Left colon (tissue), 2 donors: ENCODE measurements at regions not wholly inside any gene's neighbourhood (a gene's known extent, or its start where the extent isn't known, plus 50 kb on each side); places are given as distances from the start of the nearest gene placed in this dataset.
"Not testable (repeated sequence)": the region's sequence is repeated elsewhere in the genome, so short reads cannot be mapped to it uniquely, and the experiment has no call there.

Source experiments
- ATAC-seq: fragments of 200-7000 bp; cut with Tn5 transposase; one replicate; pipeline ENCODE4 v1.9.1; 2020; ENCODE audit warnings: mild to moderate bottlenecking, moderate library complexity
- DNase-seq, 2 donors: peaks; one replicate each; pipeline ENCODE4 v3.0.0-alpha.2; 2020
- intact Hi-C, 2 donors: fragments of 100-400 bp; cut with DNase I in 1 of 2; cut with micrococcal nuclease in 1 of 2; formaldehyde crosslinking; loops; one replicate each; pipeline versions ENCODE4 v1.11.2 to v1.14.0; 2022; cut with DNase I, micrococcal nuclease
- donor health status: DM: no; HTN: no; CAD: no.
- donor health status: DM: yes; HTN: yes; CAD: no.

GRCh38 chr7:55261386-55261770, 103.8 kb upstream of the LANCL2 start:
- DNase-seq (no peak), ATAC-seq (no peak)
- intact Hi-C loops = no loop called here

- intact Hi-C loops, ATAC-seq: not testable (repeated sequence)
Observed at GRCh38 chr7:55265328-55265727, 99.8 kb upstream of the LANCL2 start.

GRCh38 chr7:55265836-55266642, 99.1 kb upstream of the LANCL2 start:
- DNase-seq = no peak
- no peak for ATAC-seq

More at GRCh38 chr7:55265328-55265727, 99.8 kb upstream of the LANCL2 start:
- DNase-seq = not testable (repeated sequence)

GRCh38 chr7:55271069-55271626, 94.0 kb upstream of the LANCL2 start:
- DNase-seq (no peak), ATAC-seq (no peak)
- intact Hi-C loops = loop anchor here (10.0 kb wide), 2 partner anchors 84 to 154 kb away; no protein-coding TSS in a partner anchor

More at GRCh38 chr7:55265836-55266642, 99.1 kb upstream of the LANCL2 start:
- intact Hi-C loops = no loop called here

- DNase-seq = no peak
- intact Hi-C loops = loop anchor here (10.0 kb wide), 2 partner anchors 83 to 153 kb away; no protein-coding TSS in a partner anchor
- no peak for ATAC-seq
Observed at GRCh38 chr7:55271661-55272060, 93.5 kb upstream of the LANCL2 start.

GRCh38 chr7:55272328-55272727, 92.8 kb upstream of the LANCL2 start:
- no peak for ATAC-seq
- intact Hi-C loops = loop anchor here (10.0 kb wide), 2 partner anchors 82 to 152 kb away; no protein-coding TSS in a partner anchor

GRCh38 chr7:55273186-55273980, 91.8 kb upstream of the LANCL2 start:
- no peak for ATAC-seq

More at GRCh38 chr7:55272328-55272727, 92.8 kb upstream of the LANCL2 start:
- DNase-seq = no peak

GRCh38 chr7:55274156-55274555, 91.0 kb upstream of the LANCL2 start:
- ATAC-seq = no peak
- intact Hi-C loops = loop anchor here (10.0 kb wide), 2 partner anchors 81 to 151 kb away; no protein-coding TSS in a partner anchor
- no peak for DNase-seq

More at GRCh38 chr7:55273186-55273980, 91.8 kb upstream of the LANCL2 start:
- intact Hi-C loops = loop anchor here (10.0 kb wide), 2 partner anchors 81 to 151 kb away; no protein-coding TSS in a partner anchor
- no peak for DNase-seq

GRCh38 chr7:55275291-55276200, 89.6 kb upstream of the LANCL2 start:
- intact Hi-C loops = loop anchor here (5.0 to 10.0 kb wide), 3 partner anchors 79 to 149 kb away; no protein-coding TSS in a partner anchor
- DNase-seq = no peak
- no peak for ATAC-seq

- DNase-seq = no peak
- ATAC-seq = no peak
- intact Hi-C loops = loop anchor here (5.0 to 10.0 kb wide), 3 partner anchors 78 to 148 kb away; no protein-coding TSS in a partner anchor
Observed at GRCh38 chr7:55276572-55277295, 88.4 kb upstream of the LANCL2 start.

GRCh38 chr7:55277916-55278315, 87.2 kb upstream of the LANCL2 start:
- ATAC-seq (no peak), DNase-seq (no peak)
- intact Hi-C loops = loop anchor here (5.0 to 10.0 kb wide), 3 partner anchors 77 to 147 kb away; no protein-coding TSS in a partner anchor

GRCh38 chr7:55278321-55278720, 86.8 kb upstream of the LANCL2 start:
- DNase-seq = no peak
- no peak for ATAC-seq
- intact Hi-C loops = loop anchor here (5.0 to 10.0 kb wide), 3 partner anchors 76 to 146 kb away; no protein-coding TSS in a partner anchor

- ATAC-seq (no peak), DNase-seq (no peak)
- intact Hi-C loops = loop anchor here (5.0 to 10.0 kb wide), 3 partner anchors 76 to 146 kb away; no protein-coding TSS in a partner anchor
Observed at GRCh38 chr7:55279080-55279845, 85.9 kb upstream of the LANCL2 start.

- DNase-seq = peak; percentile 42 to 70
- peak; percentile 86 for ATAC-seq
- intact Hi-C loops = no loop called here
Observed at GRCh38 chr7:55280031-55280454, 85.1 kb upstream of the LANCL2 start.

GRCh38 chr7:55285665-55286064, 79.5 kb upstream of the LANCL2 start:
- no peak for DNase-seq
- no peak for ATAC-seq
- intact Hi-C loops = no loop called here

- DNase-seq (no peak), ATAC-seq (no peak)
- intact Hi-C loops = no loop called here
Observed at GRCh38 chr7:55286666-55287065, 78.5 kb upstream of the LANCL2 start.
